8988T (cell line): ENCODE measurements at regions not wholly inside any gene's neighbourhood (a gene's known extent, or its start where the extent isn't known, plus 50 kb on each side); places are given as distances from the start of the nearest gene placed in this dataset.
"Not testable (repeated sequence)": the region's sequence is repeated elsewhere in the genome, so short reads cannot be mapped to it uniquely, and the experiment has no call there.

Source experiments
- DNase-seq: peaks from one replicate; pipeline ENCODE4 v3.0.0; 2011

DNA sequence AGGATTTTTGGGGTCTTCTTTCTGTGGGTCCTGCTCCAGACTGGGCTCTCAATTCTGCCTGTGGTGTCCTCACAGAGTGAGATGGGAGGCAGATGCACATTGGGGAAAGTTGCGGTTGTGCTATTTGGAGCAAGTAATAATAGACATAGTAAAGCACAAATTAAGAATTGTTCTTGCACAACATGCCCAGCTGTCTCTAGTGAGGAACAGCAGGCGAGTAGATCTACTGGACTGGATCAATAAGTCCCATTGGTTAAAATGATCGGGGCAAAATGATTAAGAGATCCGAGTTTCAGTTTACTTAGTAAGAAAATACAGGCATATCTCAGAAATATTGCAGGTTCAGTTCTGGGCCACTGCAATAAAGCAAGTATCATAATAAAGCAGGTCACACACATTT is 448.3 kb upstream of the PROX1 start:
- DNase-seq: no peak

DNA sequence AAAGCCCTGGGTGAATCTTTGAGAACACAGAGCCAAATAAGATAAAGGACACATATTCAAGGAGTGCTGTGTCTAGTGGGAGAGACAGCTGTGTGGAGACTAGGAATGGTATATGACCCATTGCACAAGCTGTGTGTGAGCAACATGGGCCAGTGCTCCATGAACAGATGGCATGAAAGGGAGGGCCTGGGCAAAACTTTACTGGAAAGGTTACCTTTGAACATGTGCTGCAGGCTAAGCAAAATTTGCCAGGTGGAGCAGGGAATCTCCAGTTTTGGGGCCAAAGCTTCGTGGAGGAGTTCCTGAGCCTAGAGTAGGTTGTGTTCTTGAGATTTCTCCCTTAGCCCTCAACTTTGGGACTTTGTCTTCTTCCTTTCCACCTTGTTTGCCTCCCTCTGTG is 446.1 kb upstream of the PROX1 start:
- no peak for DNase-seq

DNA sequence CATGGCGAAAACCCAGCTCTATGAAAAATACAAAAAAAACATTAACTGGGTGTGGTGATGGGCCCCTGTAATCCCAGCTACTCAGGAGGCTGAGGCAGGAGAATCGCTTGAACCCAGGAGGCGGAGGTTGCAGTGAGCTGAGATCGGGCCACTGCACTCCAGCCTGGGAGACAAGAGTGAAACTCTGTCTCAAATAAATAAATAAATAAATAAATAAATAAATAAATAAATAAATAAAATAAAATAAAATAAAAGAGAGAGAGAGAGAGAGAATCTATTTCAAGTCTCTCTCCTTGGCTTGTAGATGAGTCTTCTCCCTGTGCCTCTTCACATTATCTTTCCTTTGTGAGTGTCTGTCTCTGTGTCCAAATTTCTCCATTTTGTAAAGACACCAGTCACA is 442.6 kb upstream of the PROX1 start:
- not testable (repeated sequence) for DNase-seq

DNA sequence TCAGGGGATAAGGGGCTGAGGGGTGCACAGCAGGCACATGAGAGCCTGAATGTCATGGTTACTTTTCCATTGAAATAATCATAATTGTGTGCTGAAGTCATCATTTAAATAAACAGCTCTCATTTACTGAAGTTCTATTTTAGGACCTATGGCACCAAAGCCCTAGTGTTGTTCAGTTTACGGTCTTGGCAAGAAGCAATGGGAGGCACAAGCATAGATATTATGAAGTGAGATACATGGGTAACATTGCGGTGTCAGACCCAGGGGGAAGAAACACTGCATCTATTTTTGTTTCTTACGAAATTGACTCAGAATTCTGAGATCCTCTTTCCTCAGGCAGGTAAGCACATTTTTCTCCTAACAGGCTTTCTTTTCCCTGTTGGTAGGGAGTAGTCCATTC is 437.8 kb upstream of the PROX1 start:
- DNase-seq: no peak

DNA sequence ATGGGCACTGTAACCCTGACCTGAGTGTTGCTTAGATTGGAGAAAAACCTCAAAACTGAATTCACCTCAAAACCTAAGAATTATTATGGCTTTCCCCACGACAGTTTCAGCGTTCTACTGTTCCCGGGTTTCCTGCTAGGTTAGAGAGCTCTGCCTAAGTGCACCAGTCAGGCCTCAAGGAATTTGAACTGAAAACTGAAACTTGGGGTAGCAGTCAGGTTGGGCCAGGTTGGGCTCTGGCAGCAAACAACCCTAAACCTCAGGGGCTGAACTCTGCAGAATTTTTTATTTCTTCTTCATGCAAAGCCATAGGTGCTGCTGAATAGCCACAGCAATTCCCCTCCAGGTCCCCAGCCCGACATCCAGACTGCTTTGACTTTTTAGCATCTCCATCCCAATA is 437.0 kb upstream of the PROX1 start:
- no peak for DNase-seq

DNA sequence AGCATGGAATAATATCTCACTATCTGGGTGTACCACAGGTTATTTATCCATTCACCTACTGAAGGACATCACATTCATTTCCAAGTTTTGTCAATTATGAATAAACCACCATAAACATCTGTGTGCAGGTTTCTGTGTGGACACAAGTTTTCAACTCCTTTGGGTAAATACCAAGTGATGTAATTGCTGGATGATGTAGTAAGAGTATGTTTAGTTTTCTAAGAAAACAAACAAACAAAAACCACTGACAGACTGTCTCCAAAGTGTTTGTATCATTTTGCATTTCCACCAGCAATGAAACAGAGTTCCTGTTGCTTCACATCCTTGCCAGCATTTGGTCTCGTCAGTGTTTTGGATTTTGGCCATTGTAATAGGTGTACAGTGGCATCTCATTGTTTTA is 435.7 kb upstream of the PROX1 start:
- DNase-seq: no peak

DNA sequence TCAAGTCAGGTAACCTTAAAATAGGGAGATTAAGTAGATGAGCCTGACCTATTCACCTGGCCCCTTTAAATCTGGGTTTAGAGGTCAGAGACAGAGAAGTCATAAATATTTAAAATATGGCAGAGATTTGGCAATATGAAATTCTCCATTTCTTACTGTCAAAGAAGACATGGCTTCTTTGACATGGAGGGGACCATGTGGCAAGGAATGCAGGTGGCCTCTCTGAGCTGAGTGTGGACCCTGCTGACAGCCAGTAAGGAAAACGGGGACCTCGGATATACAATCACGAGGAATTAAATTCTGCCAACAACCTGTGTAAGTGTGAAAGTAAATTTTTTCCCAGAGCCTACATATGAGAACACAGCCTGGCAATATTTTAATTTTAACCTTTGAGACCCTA is 427.5 kb upstream of the PROX1 start:
- DNase-seq: no peak

DNA sequence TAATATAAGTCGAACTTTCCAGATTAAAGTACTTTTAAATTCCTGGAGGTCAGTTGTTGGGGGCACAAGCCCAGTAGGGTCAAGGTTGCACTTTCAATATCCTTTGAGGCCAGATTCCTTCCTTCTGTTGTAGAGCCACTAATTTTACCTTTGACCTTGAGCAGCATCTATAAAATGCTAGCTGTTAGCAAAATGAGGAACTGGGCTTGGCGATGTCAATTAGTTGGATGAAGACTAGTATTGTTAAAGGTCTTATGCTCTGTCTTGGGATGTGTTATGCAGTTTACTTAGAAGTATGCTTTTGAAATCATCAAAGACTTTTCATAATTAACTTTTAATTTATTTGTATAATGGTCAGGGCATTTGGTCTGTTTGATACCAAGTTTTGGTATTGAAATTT is 425.9 kb upstream of the PROX1 start:
- no peak for DNase-seq

DNA sequence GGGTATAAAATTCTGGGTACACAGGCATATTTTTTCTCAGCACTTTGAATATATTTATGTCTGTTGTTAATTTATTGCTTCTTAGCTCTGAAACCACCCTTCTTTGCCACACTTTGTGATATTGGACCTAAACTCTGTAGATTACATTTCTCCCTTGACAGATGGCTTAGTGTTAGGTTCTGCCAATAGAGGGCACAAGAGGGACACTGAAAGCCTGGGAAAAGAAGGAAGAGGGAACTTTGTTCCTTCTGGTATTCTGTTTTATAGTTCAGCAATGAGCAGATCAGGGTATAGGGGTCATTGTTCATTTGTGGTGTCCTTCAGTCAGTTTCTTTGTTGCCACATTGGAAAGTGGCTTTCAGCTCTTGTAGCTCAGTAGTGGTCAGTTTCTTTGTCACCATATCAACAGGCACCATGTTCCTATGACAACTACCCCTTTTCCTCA is 423.5 kb upstream of the PROX1 start:
- DNase-seq: no peak

DNA sequence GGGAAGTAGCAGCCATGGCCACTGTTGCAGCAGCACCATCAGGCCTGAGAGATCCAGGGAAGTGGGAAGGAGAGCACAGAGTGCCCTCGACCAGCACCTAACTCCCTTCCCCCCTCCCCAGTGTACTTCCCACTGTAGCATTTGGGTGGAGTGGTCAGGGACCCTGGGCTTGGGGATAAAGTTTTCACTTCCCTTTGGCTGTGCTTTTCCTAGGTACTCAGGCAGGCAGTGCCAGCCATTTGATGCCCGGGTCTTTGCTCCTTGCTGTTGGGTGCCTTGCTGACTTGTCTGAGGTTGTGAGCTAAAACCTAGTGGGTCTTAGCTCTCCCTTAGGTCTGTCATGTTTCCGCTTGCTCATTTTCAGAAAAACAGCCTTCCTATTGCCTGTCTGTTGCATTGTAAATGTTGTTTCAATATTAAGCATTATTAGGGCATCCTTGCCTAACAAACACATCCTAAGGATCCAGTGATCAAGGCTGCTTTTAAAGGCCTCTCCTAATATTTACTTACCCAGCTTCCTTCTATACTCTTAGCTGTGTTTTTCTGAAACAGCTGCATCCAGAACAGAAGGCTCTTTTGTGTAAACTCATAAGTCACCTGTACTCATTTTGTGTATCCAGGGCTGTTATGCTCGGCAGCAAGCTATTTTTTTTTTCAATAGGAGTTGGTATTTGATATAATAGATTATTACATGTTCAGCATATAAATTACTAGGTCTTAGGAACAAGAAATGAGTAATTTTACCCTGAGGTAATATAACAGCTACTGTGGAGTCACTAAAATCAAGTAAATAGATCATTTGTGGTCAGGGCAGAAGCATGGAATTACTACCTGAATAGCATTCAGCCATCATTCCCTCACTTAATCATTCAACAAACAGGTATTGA is 418.6 kb upstream of the PROX1 start:
- no peak for DNase-seq

DNA sequence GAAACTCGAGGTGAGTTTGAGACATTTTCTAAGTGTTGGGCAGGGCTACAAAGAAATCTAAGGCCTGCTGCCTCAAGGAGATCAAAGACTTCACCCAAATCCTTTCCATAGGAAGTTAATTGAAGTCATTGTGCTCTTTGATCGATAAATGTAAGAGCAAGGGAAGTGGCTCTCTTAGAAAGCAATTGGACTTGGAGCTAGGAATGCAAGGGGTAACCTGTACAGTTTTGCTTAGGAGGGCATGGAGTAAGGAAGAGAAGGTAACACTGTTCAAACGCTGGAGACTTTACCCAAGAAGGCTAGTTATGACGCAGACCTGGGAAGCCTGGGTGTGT is 418.0 kb upstream of the PROX1 start:
- DNase-seq: no peak

DNA sequence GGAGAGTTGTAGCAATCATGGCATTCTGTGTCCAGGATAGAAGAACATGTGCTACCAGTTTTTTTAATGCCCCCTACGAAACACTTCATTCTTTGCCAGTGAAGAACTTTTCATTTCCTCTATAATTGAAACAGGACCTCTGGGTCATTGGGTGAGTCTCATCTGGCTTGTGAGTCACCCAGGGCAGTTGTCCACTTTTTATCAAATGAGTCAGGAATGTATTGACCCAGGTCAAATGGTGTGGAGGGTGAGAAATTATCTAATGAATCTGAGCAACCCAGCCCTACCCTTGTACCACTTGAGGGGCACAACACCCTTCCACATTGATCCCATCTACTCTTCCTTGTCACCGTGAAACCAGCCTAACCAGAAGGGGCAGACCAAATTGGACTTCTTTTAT is 417.3 kb upstream of the PROX1 start:
- DNase-seq: no peak

DNA sequence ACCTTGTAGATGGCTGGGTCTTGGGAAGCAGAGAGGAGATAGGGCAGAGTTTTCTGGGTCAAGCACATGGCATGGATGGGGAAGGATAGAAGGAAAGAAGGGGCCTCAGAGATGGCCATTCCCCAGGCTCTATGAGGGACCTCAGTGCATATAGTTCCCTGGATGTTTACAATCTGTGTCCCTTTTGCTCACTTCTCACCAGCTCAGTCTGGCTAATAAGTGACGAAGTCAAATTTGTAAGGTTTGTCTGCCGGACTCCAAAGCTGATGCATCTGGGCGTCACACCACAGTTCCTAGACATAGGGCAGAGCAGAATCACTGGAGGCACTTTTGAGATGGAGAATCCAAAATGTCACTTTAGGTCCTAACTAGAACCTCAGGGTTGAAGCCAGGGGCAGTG is 416.4 kb upstream of the PROX1 start:
- DNase-seq: no peak

DNA sequence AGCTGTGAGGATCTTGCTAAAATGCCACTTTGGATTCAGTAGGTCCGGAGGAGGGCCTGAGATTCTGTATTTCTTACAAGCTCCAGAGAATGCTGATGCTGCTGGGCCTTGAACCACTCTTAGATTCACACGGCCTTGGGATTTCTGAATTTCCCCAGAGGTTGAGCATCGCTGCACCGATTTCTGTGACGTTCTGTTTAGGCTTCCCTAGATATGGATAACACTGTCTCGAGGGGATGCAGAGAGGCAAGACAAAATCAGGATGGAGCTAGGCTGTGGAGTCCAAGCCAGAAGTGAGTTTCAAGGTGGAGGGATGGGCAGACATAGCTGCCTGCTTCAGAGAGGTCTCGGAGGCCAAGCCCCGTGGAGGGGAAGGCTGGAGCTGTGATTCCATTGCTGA is 415.9 kb upstream of the PROX1 start:
- no peak for DNase-seq

DNA sequence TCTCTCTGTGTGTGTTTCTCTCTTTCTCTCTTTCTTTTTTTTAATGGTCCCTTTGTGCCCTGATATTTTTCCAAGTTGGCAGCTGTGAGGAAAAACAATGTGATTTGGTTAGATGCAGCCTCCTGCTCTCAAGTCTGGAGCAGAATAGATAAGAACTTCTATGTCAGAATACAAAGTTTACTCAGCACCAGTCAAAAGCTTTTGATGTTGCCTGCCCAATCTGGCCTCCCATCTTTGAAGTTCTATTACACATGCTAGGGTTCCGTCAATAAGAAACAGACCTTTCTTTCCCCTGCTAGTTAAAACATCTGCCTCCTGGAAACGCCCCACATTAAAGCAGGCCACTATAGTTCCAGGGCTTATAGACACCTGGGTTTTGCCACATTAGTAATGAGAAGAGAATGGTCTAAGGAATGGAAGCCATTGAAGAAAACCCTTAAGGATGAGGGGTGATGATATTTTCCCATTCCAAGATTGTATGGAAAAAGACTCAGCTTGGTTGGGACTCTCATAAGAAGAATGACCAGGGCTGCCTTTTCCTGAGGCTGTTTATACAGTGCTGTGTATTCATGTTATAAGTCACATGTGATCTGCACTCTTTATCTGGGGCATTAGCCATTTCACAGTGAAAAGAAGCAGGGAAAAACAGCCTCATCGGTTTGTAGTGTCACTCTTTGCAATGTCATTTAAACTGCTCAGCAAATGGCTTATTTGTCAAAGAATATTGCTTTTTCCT is 414.7 kb upstream of the PROX1 start:
- no peak for DNase-seq

DNA sequence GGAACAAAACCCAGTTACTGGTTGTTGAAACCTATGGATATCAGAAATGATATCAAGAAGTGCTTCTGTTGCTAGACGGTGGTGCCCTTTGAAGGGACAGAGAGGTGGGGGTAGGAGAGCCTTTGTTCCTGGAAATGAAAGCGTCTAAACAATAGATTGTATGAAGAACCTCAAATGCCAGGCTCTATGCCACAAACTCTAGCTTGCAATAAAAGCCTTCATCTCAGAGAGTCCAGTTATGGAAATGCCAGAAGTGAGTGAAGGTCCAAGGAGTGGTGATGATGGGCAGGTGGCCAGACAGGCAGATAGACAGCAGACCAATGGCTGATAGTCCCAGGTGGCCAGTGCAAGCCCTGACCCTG is 414.1 kb upstream of the PROX1 start:
- no peak for DNase-seq

DNA sequence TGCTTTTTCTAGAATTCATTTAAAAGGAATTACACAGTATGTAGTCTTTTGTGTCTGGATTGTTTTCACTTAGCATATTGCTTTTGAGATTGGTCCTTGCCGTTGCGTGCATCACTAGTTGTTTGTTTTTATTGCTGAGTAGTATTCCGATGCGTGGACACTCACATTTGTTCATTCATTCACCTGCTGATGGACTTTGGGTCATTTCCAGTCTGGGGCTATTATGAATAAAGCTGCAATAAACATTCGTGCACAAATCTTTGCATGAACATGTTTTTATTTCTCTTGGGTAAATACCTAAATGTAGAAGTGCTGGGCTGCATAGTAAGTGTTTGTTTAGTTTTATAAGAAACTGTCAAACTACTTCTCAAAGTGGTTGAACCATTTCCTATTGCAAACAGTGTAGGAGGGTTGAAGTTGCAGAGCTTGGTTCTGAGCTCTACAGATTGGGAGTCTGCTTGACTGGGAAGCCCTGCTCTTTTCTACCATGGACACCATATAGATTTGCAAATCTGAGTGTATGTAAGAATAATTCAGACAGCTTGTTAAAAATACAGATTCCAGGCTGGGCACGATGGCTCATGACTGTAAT is 404.7 kb upstream of the PROX1 start:
- DNase-seq: no peak

DNA sequence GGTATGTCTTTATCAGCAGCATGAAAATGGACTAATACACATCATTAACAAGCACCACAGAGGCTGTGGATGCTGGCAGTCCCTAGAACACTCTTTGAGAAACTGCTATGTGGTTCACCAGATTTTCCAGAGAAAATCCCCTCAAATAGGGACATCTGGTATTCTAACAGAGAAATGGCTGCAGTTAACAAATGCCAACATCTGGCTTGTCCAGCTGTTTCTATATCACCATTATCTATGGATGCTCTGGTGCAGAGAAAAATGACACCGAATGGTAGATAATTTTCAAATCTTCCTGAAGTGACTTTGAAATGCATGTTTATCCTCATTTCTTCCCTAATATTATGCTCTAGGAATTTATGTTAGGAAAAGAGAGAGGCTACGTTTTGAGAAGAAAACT is 403.5 kb upstream of the PROX1 start:
- DNase-seq: no peak

DNA sequence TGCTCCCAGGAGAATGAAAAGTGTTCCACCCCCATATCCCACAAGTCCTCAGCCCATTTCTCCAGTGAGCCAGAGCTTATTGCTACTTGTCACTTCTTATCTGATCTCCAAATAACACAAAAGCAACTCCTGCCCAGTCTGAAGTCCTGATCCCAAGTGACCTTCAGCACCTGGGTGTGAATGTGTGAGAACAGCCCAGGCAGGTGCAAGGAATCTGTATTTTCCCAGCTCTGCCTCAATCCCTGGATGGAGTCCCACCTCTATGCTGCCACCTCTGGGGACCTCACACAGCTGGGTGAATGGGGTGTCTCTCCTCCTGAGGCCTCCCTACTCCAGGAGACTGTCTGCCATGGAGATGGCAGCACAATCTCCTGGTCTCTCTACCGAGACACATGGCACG is 402.4 kb upstream of the PROX1 start:
- DNase-seq: no peak

DNA sequence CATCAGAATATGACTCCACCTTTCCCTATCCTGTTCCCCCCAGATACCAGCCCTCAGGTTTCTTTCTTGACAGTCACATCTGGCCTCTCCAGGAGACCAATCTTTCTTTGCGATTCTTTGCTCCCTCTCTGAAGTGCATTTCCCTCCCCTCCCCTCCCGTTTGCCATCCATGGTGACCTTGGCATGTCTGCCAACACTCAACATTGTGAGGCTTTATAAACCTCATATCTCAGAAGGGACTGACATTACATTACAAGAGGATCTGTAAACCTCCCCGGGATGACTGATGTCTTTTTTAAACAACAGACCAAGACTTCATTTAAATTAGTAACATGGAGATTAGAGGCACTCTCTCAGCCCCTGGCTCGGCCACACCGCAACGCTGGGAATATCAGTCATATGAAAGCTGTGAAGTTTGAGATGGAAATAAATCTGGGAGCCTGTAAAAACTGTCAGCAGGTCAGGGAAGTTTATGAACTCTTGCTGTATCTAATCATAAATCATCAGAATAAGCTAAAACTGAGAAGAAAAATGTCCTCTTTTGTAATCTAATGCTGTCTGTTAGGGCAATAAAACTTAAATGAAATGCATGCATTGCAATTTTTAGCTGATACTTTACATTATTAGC is 401.7 kb upstream of the PROX1 start:
- no peak for DNase-seq

DNA sequence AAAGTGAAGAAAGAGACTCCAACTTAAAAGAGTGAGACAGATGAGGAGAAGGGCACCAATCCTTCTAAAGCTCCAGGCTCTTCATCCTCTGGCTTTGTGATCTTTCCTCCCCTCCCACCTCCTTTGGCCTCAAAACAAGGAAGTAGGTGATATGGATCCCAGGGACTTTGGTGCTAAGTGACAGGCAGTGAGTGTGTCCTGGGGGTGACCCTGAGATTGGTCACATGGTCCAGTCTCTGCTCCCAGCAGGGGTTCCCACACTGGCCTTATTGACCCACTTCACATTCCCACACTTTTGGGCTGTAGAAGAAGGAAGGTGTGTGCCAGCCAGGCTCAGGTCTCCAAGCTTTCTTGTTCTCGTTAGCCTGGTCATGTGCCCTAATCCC is 401.2 kb upstream of the PROX1 start:
- DNase-seq: no peak

DNA sequence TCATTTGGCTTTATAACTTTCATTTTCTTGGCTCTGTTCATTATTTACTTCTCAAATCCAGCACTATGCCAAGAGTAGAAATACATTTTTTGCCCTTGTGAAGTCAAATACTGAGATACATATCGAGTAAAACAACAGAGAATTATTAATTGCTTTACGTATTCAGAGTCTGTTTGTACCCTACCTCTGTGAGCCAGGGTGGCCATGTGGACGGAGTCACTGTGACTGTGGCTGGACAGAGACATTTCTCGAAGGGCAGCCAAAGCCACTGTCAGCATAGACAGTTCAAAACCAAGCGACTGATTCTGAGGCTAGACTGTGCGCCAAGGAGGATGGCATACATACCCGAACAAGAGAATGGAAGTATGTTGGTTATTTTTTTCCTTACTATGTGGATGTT is 391.0 kb upstream of the PROX1 start:
- DNase-seq: no peak

DNA sequence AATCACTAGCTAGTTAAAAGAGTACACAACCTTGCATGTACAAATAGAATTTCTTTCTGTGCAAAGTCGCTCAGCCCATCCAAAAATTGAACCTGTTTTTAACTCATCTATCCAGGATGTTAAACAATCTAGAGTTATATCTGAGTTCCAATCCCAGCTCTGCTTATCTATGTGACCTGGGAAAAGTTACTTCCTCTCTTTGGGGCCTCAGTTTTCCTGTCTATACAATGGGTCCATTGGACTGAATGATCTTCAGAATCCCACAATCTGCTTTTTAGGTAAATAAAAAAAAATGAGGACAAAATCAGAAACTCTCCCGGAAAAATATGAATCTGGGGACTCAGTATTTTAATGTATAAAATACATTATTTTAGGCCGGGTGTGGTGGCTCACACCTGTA is 389.5 kb upstream of the PROX1 start:
- DNase-seq: no peak

DNA sequence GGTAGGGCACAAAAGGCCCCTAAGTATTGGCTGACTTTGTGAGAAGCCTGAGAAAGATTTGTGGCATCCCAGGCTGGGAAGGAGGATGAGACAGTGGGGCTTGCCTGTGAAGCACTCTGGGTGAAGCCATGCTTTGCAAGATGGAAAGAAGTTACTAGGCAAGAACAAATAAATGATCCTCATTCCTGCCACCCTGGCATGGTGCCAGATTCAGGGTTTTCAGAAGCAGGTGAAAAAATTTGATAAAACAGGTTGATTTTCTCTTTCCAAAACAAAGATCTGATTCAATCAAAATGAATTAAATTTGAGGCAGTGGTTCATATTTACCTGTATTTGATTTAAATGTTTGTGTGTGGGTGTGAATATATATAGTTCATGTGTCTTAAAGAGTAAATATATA is 386.9 kb upstream of the PROX1 start:
- DNase-seq: no peak
